ENCODE measurements at regions not wholly inside any gene's neighbourhood (a gene's known extent, or its start where the extent isn't known, plus 50 kb on each side); places are given as distances from the start of the nearest gene placed in this dataset.

DNA sequence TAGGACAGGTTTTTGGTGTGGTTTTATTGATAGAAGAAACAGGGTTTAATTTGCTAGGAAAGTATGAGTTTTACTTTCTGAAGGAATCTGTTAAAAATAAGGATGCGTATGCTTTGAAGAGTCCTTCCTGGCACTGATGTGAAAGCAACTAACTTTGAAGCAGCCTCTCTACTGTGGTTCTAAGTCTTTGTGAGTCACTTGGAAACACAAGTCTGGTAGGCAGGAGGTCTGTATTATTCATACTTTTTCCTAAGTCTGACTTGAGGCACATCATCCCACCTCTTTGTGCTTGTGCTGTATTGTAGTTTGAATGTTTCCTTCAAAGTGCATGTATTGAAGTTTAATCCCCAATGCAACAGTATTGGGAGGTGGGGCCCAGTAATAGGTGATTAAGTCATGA, 129.0 kb downstream of the TAF11L14 start:
- H3K27me3 ChIP-seq = no peaks in the 10 kb centered on the region
- intact Hi-C loops (cut with DNase I; ENCODE audit: low total_unique reads) = no loop called here
- TF ChIP-seq, protein P1, sequence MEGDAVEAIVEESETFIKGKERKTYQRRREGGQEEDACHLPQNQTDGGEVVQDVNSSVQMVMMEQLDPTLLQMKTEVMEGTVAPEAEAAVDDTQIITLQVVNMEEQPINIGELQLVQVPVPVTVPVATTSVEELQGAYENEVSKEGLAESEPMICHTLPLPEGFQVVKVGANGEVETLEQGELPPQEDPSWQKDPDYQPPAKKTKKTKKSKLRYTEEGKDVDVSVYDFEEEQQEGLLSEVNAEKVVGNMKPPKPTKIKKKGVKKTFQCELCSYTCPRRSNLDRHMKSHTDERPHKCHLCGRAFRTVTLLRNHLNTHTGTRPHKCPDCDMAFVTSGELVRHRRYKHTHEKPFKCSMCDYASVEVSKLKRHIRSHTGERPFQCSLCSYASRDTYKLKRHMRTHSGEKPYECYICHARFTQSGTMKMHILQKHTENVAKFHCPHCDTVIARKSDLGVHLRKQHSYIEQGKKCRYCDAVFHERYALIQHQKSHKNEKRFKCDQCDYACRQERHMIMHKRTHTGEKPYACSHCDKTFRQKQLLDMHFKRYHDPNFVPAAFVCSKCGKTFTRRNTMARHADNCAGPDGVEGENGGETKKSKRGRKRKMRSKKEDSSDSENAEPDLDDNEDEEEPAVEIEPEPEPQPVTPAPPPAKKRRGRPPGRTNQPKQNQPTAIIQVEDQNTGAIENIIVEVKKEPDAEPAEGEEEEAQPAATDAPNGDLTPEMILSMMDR (IDR thresholded peaks at IDR 0.05 in 4 of 5, conservative IDR thresholded peaks at IDR 0.05 in 1 of 5) = no peak
- no peak for TF ChIP-seq POLR2A (IDR thresholded peaks at IDR 0.05)
- H3K9me3 ChIP-seq = no peaks in the 10 kb centered on the region
- no peak overlapping the region for H3K4me3 ChIP-seq
- no peaks in the 10 kb centered on the region for H3K4me1 ChIP-seq
- in situ Hi-C loops (cut with MboI; ENCODE audit: low sequenced_read_pairs in 4 of 4) = no loop called here
- no peak overlapping the region for H3K27ac ChIP-seq
- H3K36me3 ChIP-seq = no peaks in the 10 kb centered on the region
- ATAC-seq (no peak), DNase-seq (no peak)

- TF ChIP-seq, protein P1 (IDR thresholded peaks at IDR 0.05 in 4 of 5, conservative IDR thresholded peaks at IDR 0.05 in 1 of 5) = no peak
- TF ChIP-seq POLR2A (IDR thresholded peaks at IDR 0.05) = no peak
- Histone ChIP-seq H3K36me3 (no peaks in the 10 kb centered on the region), H3K9me3 (no peaks in the 10 kb centered on the region), H3K27me3 (no peaks in the 10 kb centered on the region), H3K27ac (no peak overlapping the region), H3K4me3 (no peak overlapping the region), H3K4me1 (no peaks in the 10 kb centered on the region)
- ATAC-seq (no peak), DNase-seq (no peak)
- intact Hi-C loops (cut with DNase I; ENCODE audit: low total_unique reads) = no loop called here
- in situ Hi-C loops (cut with MboI; ENCODE audit: low sequenced_read_pairs in 4 of 4) = no loop called here
These were observed 131.8 kb downstream of the TAF11L14 start for GRCh38 chr5:17766031-17766430.

GRCh38 chr5:17769277-17769676, 135.0 kb downstream of the TAF11L14 start:
- H3K9me3 ChIP-seq = no peaks in the 10 kb centered on the region
- H3K4me1 ChIP-seq = no peaks in the 10 kb centered on the region
- in situ Hi-C loops (cut with MboI; ENCODE audit: low sequenced_read_pairs in 4 of 4) (no loop called here), intact Hi-C loops (cut with DNase I; ENCODE audit: low total_unique reads) (no loop called here)
- no peaks in the 10 kb centered on the region for H3K27me3 ChIP-seq
- H3K27ac ChIP-seq = no peak overlapping the region
- no peak overlapping the region for H3K4me3 ChIP-seq
- ATAC-seq = no peak
- H3K36me3 ChIP-seq = no peaks in the 10 kb centered on the region
- TF ChIP-seq, protein P1 (IDR thresholded peaks at IDR 0.05 in 4 of 5, conservative IDR thresholded peaks at IDR 0.05 in 1 of 5) = no peak
- no peak for TF ChIP-seq POLR2A (IDR thresholded peaks at IDR 0.05)
- no peak for DNase-seq

- H3K9me3 ChIP-seq = no peaks in the 10 kb centered on the region
- in situ Hi-C loops (cut with MboI; ENCODE audit: low sequenced_read_pairs in 4 of 4) (no loop called here), intact Hi-C loops (cut with DNase I; ENCODE audit: low total_unique reads) (no loop called here)
- no peaks in the 10 kb centered on the region for H3K27me3 ChIP-seq
- H3K4me3 ChIP-seq = no peak overlapping the region
- H3K4me1 ChIP-seq = no peaks in the 10 kb centered on the region
- ATAC-seq (no peak), DNase-seq (no peak)
- no peaks in the 10 kb centered on the region for H3K36me3 ChIP-seq
- TF ChIP-seq, protein P1 (IDR thresholded peaks at IDR 0.05 in 4 of 5, conservative IDR thresholded peaks at IDR 0.05 in 1 of 5) = no peak
- no peak for TF ChIP-seq POLR2A (IDR thresholded peaks at IDR 0.05)
- H3K27ac ChIP-seq = no peak overlapping the region
These were observed 138.0 kb downstream of the TAF11L14 start for GRCh38 chr5:17772232-17772631.

GRCh38 chr5:17785774-17786173, 151.5 kb downstream of the TAF11L14 start:
- intact Hi-C loops (cut with DNase I; ENCODE audit: low total_unique reads) (no loop called here), in situ Hi-C loops (cut with MboI; ENCODE audit: low sequenced_read_pairs in 4 of 4) (no loop called here)
- no peak overlapping the region for H3K27ac ChIP-seq
- ATAC-seq = no peak
- no peaks in the 10 kb centered on the region for H3K9me3 ChIP-seq
- H3K4me3 ChIP-seq = no peak overlapping the region
- H3K27me3 ChIP-seq = no peaks in the 10 kb centered on the region
- no peak for DNase-seq
- TF ChIP-seq, protein P1 (IDR thresholded peaks at IDR 0.05 in 4 of 5, conservative IDR thresholded peaks at IDR 0.05 in 1 of 5) = no peak
- TF ChIP-seq POLR2A (IDR thresholded peaks at IDR 0.05) = no peak
- H3K4me1 ChIP-seq = no peaks in the 10 kb centered on the region
- no peaks in the 10 kb centered on the region for H3K36me3 ChIP-seq
